HEK293 (cell line): ENCODE measurements at regions not wholly inside any gene's neighbourhood (a gene's known extent, or its start where the extent isn't known, plus 50 kb on each side); places are given as distances from the start of the nearest gene placed in this dataset.

Experiments
- CTCF ChIA-PET: fragments of 350-600 bp; formaldehyde crosslinking; extraction: SDS; loops from one replicate; lab custom pipeline; 2021; ENCODE audit warnings: antibody characterized with exemption; lab: Yijun Ruan, JAX
- POLR2A ChIA-PET: fragments of 300-600 bp; formaldehyde crosslinking; extraction: SDS; loops from one replicate; lab custom pipeline; 2020; ENCODE audit warnings: antibody characterized with exemption, inconsistent platforms; lab: Yijun Ruan, JAX
- H3K27ac ChIP-seq: fragments of 200-500 bp; sonication (Bioruptor generic); 2 replicates; pipeline ENCODE4 v1.5.1; 2014; ENCODE audit warnings: low read depth, low read length, control low read depth, inconsistent platforms; ENCODE audit errors: extremely low read depth
- H3K36me3 ChIP-seq, 2 experiments: fragments of 200-500 bp in 1 of 2; sonication (Bioruptor generic) in 1 of 2; 1 replicate in 1 of 2; 2 replicates in 1 of 2; pipeline ENCODE4 v1.5.1; 2014 to 2017; ENCODE audit warnings: inconsistent platforms in 2 of 2, low read length in 2 of 2; ENCODE audit not compliant: control insufficient read depth in 2 of 2, insufficient read depth in 1 of 2
- H3K4me1 ChIP-seq: fragments of 200-500 bp; sonication (Bioruptor generic); 2 replicates; pipeline ENCODE4 v1.5.1; 2014; ENCODE audit warnings: mild to moderate bottlenecking, low read length, inconsistent platforms; ENCODE audit not compliant: control insufficient read depth, insufficient read depth
- H3K4me3 ChIP-seq: 2 replicates; pipeline ENCODE4 v1.5.1; 2011; ENCODE audit warnings: low read depth, mild to moderate bottlenecking, control low read depth, low read length, moderate library complexity
- H3K9me3 ChIP-seq: fragments of 200-500 bp; sonication (Bioruptor generic); 2 replicates; pipeline ENCODE4 v1.5.1; 2014; ENCODE audit warnings: low read depth, low read length, inconsistent platforms; ENCODE audit not compliant: control insufficient read depth, insufficient read depth
- GFI1B ChIP-seq: fragments of 450-650 bp; formaldehyde crosslinking; IDR thresholded peaks from 2 replicates; pipeline ENCODE4 v1.5.1; 2016; ENCODE audit warnings: missing biosample characterization, missing genetic modification characterization
- GLI2 ChIP-seq: fragments of 450-650 bp; formaldehyde crosslinking; IDR thresholded peaks from 2 replicates; pipeline ENCODE4; 2017; ENCODE audit warnings: missing biosample characterization, missing genetic modification characterization, low read depth, borderline replicate concordance
- GLI4 ChIP-seq: fragments of 450-650 bp; formaldehyde crosslinking; IDR thresholded peaks from 2 replicates; pipeline ENCODE4 v1.5.1; 2016; ENCODE audit warnings: missing biosample characterization, missing genetic modification characterization
- GLIS2 ChIP-seq: fragments of 450-650 bp; formaldehyde crosslinking; IDR thresholded peaks from 2 replicates; pipeline ENCODE4 v1.5.1; 2016; ENCODE audit warnings: missing biosample characterization, missing genetic modification characterization
- INSM2 ChIP-seq: fragments of 450-650 bp; formaldehyde crosslinking; IDR thresholded peaks from 2 replicates; pipeline ENCODE4 v1.5.1; 2016; ENCODE audit warnings: missing biosample characterization, missing genetic modification characterization
- OSR2 ChIP-seq: fragments of 450-650 bp; formaldehyde crosslinking; IDR thresholded peaks from 2 replicates; pipeline ENCODE4 v1.5.1; 2016; ENCODE audit warnings: missing biosample characterization, missing genetic modification characterization
- ZBTB49 ChIP-seq: fragments of 450-650 bp; formaldehyde crosslinking; IDR thresholded peaks from 2 replicates; pipeline ENCODE4 v1.5.1; 2016; ENCODE audit warnings: missing biosample characterization, missing genetic modification characterization, low read depth
- ZBTB7A ChIP-seq: fragments of 450-650 bp; formaldehyde crosslinking; IDR thresholded peaks from 2 replicates; pipeline ENCODE4 v1.5.1; 2016; ENCODE audit warnings: low read depth, missing biosample characterization, missing genetic modification characterization
- ZBTB8A ChIP-seq: fragments of 450-650 bp; formaldehyde crosslinking; IDR thresholded peaks from 2 replicates; pipeline ENCODE4 v1.5.1; 2016; ENCODE audit warnings: missing biosample characterization, missing genetic modification characterization
- ZFP3 ChIP-seq: fragments of 450-650 bp; formaldehyde crosslinking; IDR thresholded peaks from 2 replicates; pipeline ENCODE4 v1.5.1; 2016; ENCODE audit warnings: low read depth, missing biosample characterization, missing genetic modification characterization
- ZNF169 ChIP-seq: fragments of 450-650 bp; formaldehyde crosslinking; IDR thresholded peaks from 2 replicates; pipeline ENCODE4 v1.5.1; 2016; ENCODE audit warnings: missing biosample characterization, missing genetic modification characterization
- ZNF175 ChIP-seq: fragments of 450-650 bp; formaldehyde crosslinking; IDR thresholded peaks from 2 replicates; pipeline ENCODE4 v1.5.1; 2016; ENCODE audit warnings: missing biosample characterization, missing genetic modification characterization
- ZNF223 ChIP-seq: fragments of 450-650 bp; formaldehyde crosslinking; IDR thresholded peaks from 2 replicates; pipeline ENCODE4 v1.5.1; 2016; ENCODE audit warnings: missing biosample characterization, missing genetic modification characterization
- ZNF366 ChIP-seq: fragments of 450-650 bp; formaldehyde crosslinking; conservative IDR thresholded peaks from 2 replicates; pipeline ENCODE4 v1.5.1; 2016; ENCODE audit warnings: missing biosample characterization, missing genetic modification characterization
- ZNF433 ChIP-seq: fragments of 450-650 bp; formaldehyde crosslinking; IDR thresholded peaks from 2 replicates; pipeline ENCODE4 v1.5.1; 2016; ENCODE audit warnings: missing biosample characterization, missing genetic modification characterization, low read depth
- ZNF488 ChIP-seq: fragments of 450-650 bp; formaldehyde crosslinking; IDR thresholded peaks from 2 replicates; pipeline ENCODE4 v1.5.1; 2016; ENCODE audit warnings: missing biosample characterization, missing genetic modification characterization
- ZNF501 ChIP-seq: fragments of 450-650 bp; formaldehyde crosslinking; IDR thresholded peaks from 2 replicates; pipeline ENCODE4 v1.5.1; 2016; ENCODE audit warnings: missing biosample characterization, missing genetic modification characterization
- ZNF521 ChIP-seq: fragments of 450-650 bp; formaldehyde crosslinking; IDR thresholded peaks from 2 replicates; pipeline ENCODE4 v1.5.1; 2017; ENCODE audit warnings: missing biosample characterization, mild to moderate bottlenecking, missing genetic modification characterization
- ZNF571 ChIP-seq: fragments of 450-650 bp; formaldehyde crosslinking; IDR thresholded peaks from 2 replicates; pipeline ENCODE4 v1.5.0; 2017; ENCODE audit warnings: missing biosample characterization, missing genetic modification characterization
- ZNF585B ChIP-seq: fragments of 450-650 bp; formaldehyde crosslinking; IDR thresholded peaks from 2 replicates; pipeline ENCODE4 v1.5.1; 2016; ENCODE audit warnings: missing biosample characterization, missing genetic modification characterization
- ZNF624 ChIP-seq: fragments of 450-650 bp; formaldehyde crosslinking; IDR thresholded peaks from 2 replicates; pipeline ENCODE4 v1.5.1; 2017; ENCODE audit warnings: missing biosample characterization, missing genetic modification characterization
- ZNF658 ChIP-seq: fragments of 450-650 bp; formaldehyde crosslinking; IDR thresholded peaks from 2 replicates; pipeline ENCODE4; 2016; ENCODE audit warnings: missing biosample characterization, missing genetic modification characterization
- ZNF776 ChIP-seq: fragments of 450-650 bp; formaldehyde crosslinking; IDR thresholded peaks from 2 replicates; pipeline ENCODE4 v1.5.0; 2017; ENCODE audit warnings: missing biosample characterization, missing genetic modification characterization, borderline replicate concordance
- ZNF830 ChIP-seq: fragments of 450-650 bp; IDR thresholded peaks from 2 replicates; pipeline ENCODE4 v1.5.0; 2018; ENCODE audit warnings: missing biosample characterization, missing genetic modification characterization, low read depth, mild to moderate bottlenecking, moderate library complexity
- ZSCAN16 ChIP-seq: fragments of 450-650 bp; formaldehyde crosslinking; IDR thresholded peaks from 2 replicates; pipeline ENCODE4 v1.5.1; 2016; ENCODE audit warnings: missing biosample characterization, missing genetic modification characterization
- ZSCAN23 ChIP-seq: fragments of 450-650 bp; formaldehyde crosslinking; IDR thresholded peaks from 2 replicates; pipeline ENCODE4 v1.5.1; 2016; ENCODE audit warnings: missing biosample characterization, missing genetic modification characterization

GRCh38 chr7:46414946-46415345, 493.9 kb upstream of the IGFBP3 start:
- H3K4me1 ChIP-seq, result no peaks in the 10 kb centered on the region
- H3K9me3 ChIP-seq, result no peaks in the 10 kb centered on the region
- POLR2A ChIA-PET, result no interaction called here
- no peak overlapping the region for H3K27ac ChIP-seq
- no peaks in the 10 kb centered on the region for H3K36me3 ChIP-seq
- no peak overlapping the region for H3K4me3 ChIP-seq
- no peak for TF ChIP-seq ZBTB49 (tag by site-specific recombination)
- TF ChIP-seq ZNF175 (tag by site-specific recombination), result no peak
- no peak for TF ChIP-seq ZNF776 (tag by site-specific recombination)
- TF ChIP-seq ZNF571 (tag by site-specific recombination), result no peak
- TF ChIP-seq ZSCAN23 (tag by site-specific recombination), result no peak
- TF ChIP-seq ZNF658 (tag by site-specific recombination), result no peak
- no peak for TF ChIP-seq GFI1B (tag by site-specific recombination)
- no peak for TF ChIP-seq ZNF830 (tag by site-specific recombination)
- no peak for TF ChIP-seq ZNF223 (tag by site-specific recombination)
- TF ChIP-seq ZNF501, result no peak
- TF ChIP-seq ZNF366 (tag by site-specific recombination), result no peak
- TF ChIP-seq GLI2 (tag by site-specific recombination), result no peak
- TF ChIP-seq ZNF433 (tag by site-specific recombination), result no peak
- TF ChIP-seq OSR2, result no peak
- no peak for TF ChIP-seq ZFP3 (tag by site-specific recombination)
- TF ChIP-seq ZNF169 (tag by site-specific recombination), result no peak
- TF ChIP-seq ZSCAN16 (tag by site-specific recombination), result no peak
- CTCF ChIA-PET, result no interaction called here

- Histone ChIP-seq H3K4me3 (no peak overlapping the region), H3K9me3 (no peaks in the 10 kb centered on the region), H3K27ac (no peak overlapping the region), H3K36me3 (no peaks in the 10 kb centered on the region), H3K4me1 (no peaks in the 10 kb centered on the region)
- ChIA-PET POLR2A (no interaction called here), CTCF (no interaction called here)
- TF ChIP-seq ZBTB7A (no peak), INSM2 (tag by site-specific recombination) (no peak), GLIS2 (tag by site-specific recombination) (no peak), ZNF585B (tag by site-specific recombination) (no peak), ZNF433 (tag by site-specific recombination) (no peak), ZBTB8A (tag by site-specific recombination) (no peak), ZNF488 (no peak), GFI1B (tag by site-specific recombination) (no peak), GLI4 (tag by site-specific recombination) (no peak), ZNF521 (tag by site-specific recombination) (no peak), ZNF624 (tag by site-specific recombination) (no peak)
Measured at GRCh38 chr7:46411236-46411635, 490.2 kb upstream of the IGFBP3 start.
